H1 (cell line): ENCODE measurements at regions not wholly inside any gene's neighbourhood (a gene's known extent, or its start where the extent isn't known, plus 50 kb on each side); places are given as distances from the start of the nearest gene placed in this dataset.

Source experiments
- CTCF ChIA-PET: fragments of 300-600 bp; sonication (Branson Sonifier 250); formaldehyde crosslinking; loops from one replicate; lab custom pipeline; 2021; ENCODE audit not compliant: partially characterized antibody; lab: Charles Lee
- POLR2A ChIA-PET: fragments of 300-600 bp; sonication (Branson Sonifier 250); formaldehyde crosslinking; loops from one replicate; lab custom pipeline; 2021; ENCODE audit warnings: inconsistent platforms; ENCODE audit not compliant: partially characterized antibody; lab: Charles Lee
- DNase-seq, 2 experiments: peaks; one replicate each; pipeline versions ENCODE4 v3.0.0 to v3.0.0-alpha.2; 2010 to 2022; ENCODE audit warnings: low spot score in 2 of 2, low read depth in 1 of 2, mixed read lengths in 1 of 2
- FAIRE-seq: peaks from 2 replicates; lab custom pipeline; 2011; peaks lifted over from hg19 to GRCh38; lab: Jason Lieb, UNC
- H2AFZ ChIP-seq: 2 replicates; pipeline ENCODE4 v1.8.1; 2012; ENCODE audit warnings: low read length, inconsistent platforms
- H2AK5ac ChIP-seq: 2 replicates; pipeline ENCODE4 v1.6.1; 2013; ENCODE audit warnings: low read depth, low read length
- H2BK120ac ChIP-seq: replicated peaks from 2 replicates; pipeline ENCODE3; 2013; ENCODE audit warnings: low read depth, low read length, inconsistent platforms
- H2BK12ac ChIP-seq: 2 replicates; pipeline ENCODE4 v1.6.1; 2013; ENCODE audit warnings: low read depth, low read length
- H2BK15ac ChIP-seq: 2 replicates; pipeline ENCODE4 v1.6.1; 2013; ENCODE audit warnings: low read length
- H2BK20ac ChIP-seq: 2 replicates; pipeline ENCODE4 v1.6.1; 2013; ENCODE audit warnings: low read length
- H2BK5ac ChIP-seq: 2 replicates; pipeline ENCODE4 v1.6.1; 2013; ENCODE audit warnings: low read depth, low read length
- H3K14ac ChIP-seq: 2 replicates; pipeline ENCODE4 v1.6.1; 2013; ENCODE audit warnings: inconsistent platforms; ENCODE audit not compliant: insufficient read length
- H3K18ac ChIP-seq: 2 replicates; pipeline ENCODE4 v1.6.1; 2013; ENCODE audit warnings: low read length; ENCODE audit errors: extremely low read depth
- H3K23ac ChIP-seq: 2 replicates; pipeline ENCODE4 v1.6.1; 2013; ENCODE audit warnings: inconsistent platforms; ENCODE audit not compliant: insufficient read length
- H3K23me2 ChIP-seq: 2 replicates; pipeline ENCODE4 v1.6.1; 2013; ENCODE audit warnings: low read depth, low read length
- H3K27ac ChIP-seq: 2 replicates; pipeline ENCODE4 v1.6.1; 2011; ENCODE audit warnings: low read depth, low read length, inconsistent platforms
- H3K27me3 ChIP-seq, 4 experiments: replicated peaks in 1 of 4; 1 replicate in 1 of 4; 2 replicates in 3 of 4; pipeline versions ENCODE4 v1.6.1 to v1.8.1; 2011 to 2013; ENCODE audit warnings: low read length in 3 of 4, mild to moderate bottlenecking in 3 of 4, inconsistent platforms in 2 of 4, mixed read lengths in 2 of 4, moderate library complexity in 1 of 4; ENCODE audit not compliant: control insufficient read depth in 3 of 4, insufficient read depth in 3 of 4; ENCODE audit errors: extremely low read depth in 1 of 4
- H3K36me3 ChIP-seq, 4 experiments: 2 replicates each; pipeline versions ENCODE4 v1.6.1 to v1.8.1; 2011 to 2013; ENCODE audit warnings: mild to moderate bottlenecking in 4 of 4, low read length in 3 of 4, moderate library complexity in 2 of 4, control low read depth in 1 of 4, inconsistent platforms in 1 of 4; ENCODE audit not compliant: insufficient read depth in 4 of 4, control insufficient read depth in 2 of 4
- H3K4ac ChIP-seq: replicated peaks from 2 replicates; pipeline ENCODE3; 2013; ENCODE audit warnings: low read length, low read depth, mixed read lengths, inconsistent platforms; ENCODE audit not compliant: insufficient read length
- H3K4me1 ChIP-seq, 4 experiments: replicated peaks in 1 of 4; 1 replicate in 1 of 4; 2 replicates in 3 of 4; pipeline versions ENCODE4 v1.6.1 to v1.8.1; 2011 to 2013; ENCODE audit warnings: low read length in 3 of 4, inconsistent platforms in 2 of 4, mixed read lengths in 1 of 4; ENCODE audit not compliant: insufficient read depth in 4 of 4, control insufficient read depth in 3 of 4
- H3K4me2 ChIP-seq, 2 experiments: 2 replicates each; pipeline versions ENCODE4 v1.6.1 to v1.8.1; 2011 to 2013; ENCODE audit warnings: low read depth in 2 of 2, low read length in 2 of 2, control low read depth in 1 of 2, inconsistent platforms in 1 of 2, mild to moderate bottlenecking in 1 of 2; ENCODE audit not compliant: insufficient read depth in 1 of 2
- H3K4me3 ChIP-seq, 4 experiments: fragments of 200-600, 300-600 bp in 1 of 4; sonication (generic), shearing (Covaris generic), sonication (Bioruptor Twin) in 1 of 4; 2 replicates each; pipeline versions ENCODE4 v1.5.1 to v1.8.1; 2011 to 2016; ENCODE audit warnings: low read length in 4 of 4, low read depth in 3 of 4, control low read depth in 2 of 4, inconsistent platforms in 2 of 4, mild to moderate bottlenecking in 2 of 4, mixed read lengths in 1 of 4, moderate library complexity in 1 of 4; ENCODE audit not compliant: insufficient read depth in 2 of 4; ENCODE audit errors: extremely low read depth in 1 of 4
- H3K56ac ChIP-seq: replicated peaks from 2 replicates; pipeline ENCODE3; 2013; ENCODE audit warnings: low read depth, mild to moderate bottlenecking, mixed read lengths, low read length, inconsistent platforms; ENCODE audit not compliant: insufficient read length
- H3K79me1 ChIP-seq: 2 replicates; pipeline ENCODE4 v1.6.1; 2013; ENCODE audit warnings: low read depth, low read length, control low read depth
- H3K79me2 ChIP-seq, 2 experiments: 2 replicates each; pipeline versions ENCODE4 v1.6.1 to v1.8.1; 2012 to 2013; ENCODE audit warnings: low read length in 2 of 2, mild to moderate bottlenecking in 2 of 2, inconsistent platforms in 1 of 2; ENCODE audit not compliant: insufficient read depth in 2 of 2, control insufficient read depth in 1 of 2
- H3K9ac ChIP-seq, 4 experiments: replicated peaks in 1 of 4; 1 replicate in 1 of 4; 2 replicates in 3 of 4; pipeline versions ENCODE4 v1.6.1 to v1.8.1; 2011 to 2013; ENCODE audit warnings: low read depth in 3 of 4, low read length in 3 of 4, control low read depth in 2 of 4, mild to moderate bottlenecking in 2 of 4, moderate library complexity in 2 of 4, inconsistent platforms in 1 of 4; ENCODE audit errors: extremely low read depth in 1 of 4
- H3K9me3 ChIP-seq, 2 experiments: 2 replicates each; pipeline versions ENCODE4 v1.6.1 to v1.8.1; 2012 to 2013; ENCODE audit warnings: mild to moderate bottlenecking in 2 of 2, moderate library complexity in 2 of 2, control low read depth in 1 of 2, inconsistent platforms in 1 of 2, low read depth in 1 of 2, low read length in 1 of 2, mixed read lengths in 1 of 2; ENCODE audit not compliant: insufficient read depth in 2 of 2
- H4K20me1 ChIP-seq, 2 experiments: replicated peaks in 1 of 2; 2 replicates each; pipeline versions ENCODE3 to v1.8.1; 2011 to 2013; ENCODE audit warnings: inconsistent platforms in 2 of 2, low read length in 2 of 2, mild to moderate bottlenecking in 1 of 2; ENCODE audit not compliant: insufficient read depth in 2 of 2, control insufficient read depth in 1 of 2
- H4K5ac ChIP-seq: 2 replicates; pipeline ENCODE4 v1.6.1; 2013; ENCODE audit warnings: low read length, low read depth, mixed read lengths, inconsistent platforms; ENCODE audit not compliant: insufficient read length
- H4K8ac ChIP-seq: 2 replicates; pipeline ENCODE4 v1.8.0; 2013; ENCODE audit warnings: mild to moderate bottlenecking, moderate library complexity, low read length, inconsistent platforms; ENCODE audit not compliant: insufficient read depth; ENCODE audit errors: extremely low read depth
- H4K91ac ChIP-seq: replicated peaks from 2 replicates; pipeline ENCODE3; 2013; ENCODE audit warnings: low read length, mixed read lengths, inconsistent platforms; ENCODE audit not compliant: insufficient read length
- BRCA1 ChIP-seq: IDR thresholded peaks from 2 replicates; pipeline ENCODE4 v1.6.1; 2012; ENCODE audit warnings: low read depth, low read length, improper control_type of control experiment
- CEBPB ChIP-seq: IDR thresholded peaks from 2 replicates; pipeline ENCODE4 v1.6.1; 2012; ENCODE audit warnings: low read depth, low read length
- POLR2A ChIP-seq, 2 experiments: IDR thresholded peaks; 1 replicate in 1 of 2; 2 replicates in 1 of 2; pipeline ENCODE4 v1.6.1; 2011; ENCODE audit warnings: low read depth in 2 of 2, low read length in 2 of 2, mild to moderate bottlenecking in 2 of 2; ENCODE audit errors: control extremely low read depth in 1 of 2
- SRF ChIP-seq: IDR thresholded peaks from 2 replicates; pipeline ENCODE4 v1.6.1; 2011; ENCODE audit warnings: mild to moderate bottlenecking, low read depth, low read length, moderate library complexity
- WGBS, 2 experiments: shearing (Covaris generic) in 1 of 2; methylation state at CpG; one replicate each; pipeline versions ENCODE4 v1.1.6 to v1.1.7; 2013 to 2015; ENCODE audit warnings: low lambda C conversion rate in 2 of 2, mixed read lengths in 2 of 2, inconsistent platforms in 1 of 2, low coverage in 1 of 2, missing lambda C conversion rate in 1 of 2; ENCODE audit not compliant: insufficient replicate concordance in 2 of 2, insufficient coverage in 1 of 2, insufficient read length in 1 of 2; ENCODE audit errors: extremely low coverage in 1 of 2, missing lambda C conversion rate in 1 of 2; 5-methylcytosine and 5-hydroxymethylcytosine counted together

GRCh38 chr9:22829236-22829635 is 382.6 kb downstream of the DMRTA1 start:
- POLR2A ChIA-PET: no interaction called here

More at GRCh38 chr9:22829236-22829635, 382.6 kb downstream of the DMRTA1 start:
- H3K4me1 ChIP-seq: no peaks in the 10 kb centered on the region
- no peak overlapping the region for H3K4ac ChIP-seq
- H3K14ac ChIP-seq: no peak overlapping the region
- H4K91ac ChIP-seq: no peak overlapping the region
- no peaks in the 10 kb centered on the region for H3K23me2 ChIP-seq
- H2AK5ac ChIP-seq: no peak overlapping the region
- no peak overlapping the region for H4K8ac ChIP-seq
- no peaks in the 10 kb centered on the region for H3K9me3 ChIP-seq
- no peak overlapping the region for H3K27ac ChIP-seq
- no peaks in the 10 kb centered on the region for H3K79me1 ChIP-seq
- no peak overlapping the region for H2BK12ac ChIP-seq
- H2AFZ ChIP-seq: no peak overlapping the region
- no peak overlapping the region for H3K4me2 ChIP-seq
- no peak overlapping the region for H3K18ac ChIP-seq
- H2BK120ac ChIP-seq: no peak overlapping the region
- H3K56ac ChIP-seq: no peak overlapping the region
- H3K23ac ChIP-seq: no peak overlapping the region
- WGBS, 2 experiments: 92% methylated on average over 1 of the region's 1 CpG; no CpG with 5 or more reads in 1 of the 2 experiments
- no peaks in the 10 kb centered on the region for H3K27me3 ChIP-seq
- TF ChIP-seq POLR2A (IDR thresholded peaks at IDR 0.05; ENCODE audit: control extremely low read depth in 1 of 2, low read depth in 2 of 2, low read length in 2 of 2) (no peak), SRF (no peak), CEBPB (no peak), BRCA1 (no peak)
- H3K4me3 ChIP-seq: no peak overlapping the region
- no peak overlapping the region for H3K9ac ChIP-seq
- H4K20me1 ChIP-seq: no peaks in the 10 kb centered on the region
- CTCF ChIA-PET: no interaction called here
- H4K5ac ChIP-seq: no peak overlapping the region
- DNase-seq (no peak), FAIRE-seq (no peak)
- H3K36me3 ChIP-seq: no peaks in the 10 kb centered on the region
- no peaks in the 10 kb centered on the region for H3K79me2 ChIP-seq
- no peak overlapping the region for H2BK20ac ChIP-seq
- no peak overlapping the region for H2BK5ac ChIP-seq
- H2BK15ac ChIP-seq: no peak overlapping the region
